ENCODE measurements at regions not wholly inside any gene's neighbourhood (a gene's known extent, or its start where the extent isn't known, plus 50 kb on each side); places are given as distances from the start of the nearest gene placed in this dataset.

DNA sequence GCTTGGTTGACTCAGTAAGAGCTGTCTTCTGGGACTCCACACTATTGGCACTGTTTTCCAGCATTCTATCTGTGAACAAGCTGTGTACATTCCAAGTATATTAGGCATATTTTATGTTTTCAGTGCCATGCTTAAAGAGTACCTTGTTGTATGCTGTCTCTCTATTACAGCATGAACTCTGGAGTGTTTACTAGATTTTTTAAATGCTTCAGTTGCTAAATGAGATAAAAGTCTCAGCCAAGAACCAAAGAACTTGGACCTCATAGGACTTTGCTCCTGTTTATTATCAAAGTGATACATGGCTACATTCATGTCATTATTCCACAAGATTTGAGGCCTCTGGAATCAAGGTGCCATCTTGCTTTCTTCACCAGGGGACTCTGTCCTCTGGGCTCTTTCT, 167.2 kb downstream of the C9orf152 start:
- peaks cover 4% of the 10 kb centered on the region for H3K27me3 Mint-ChIP-seq (ENCODE audit: unreplicated experiment)

DNA sequence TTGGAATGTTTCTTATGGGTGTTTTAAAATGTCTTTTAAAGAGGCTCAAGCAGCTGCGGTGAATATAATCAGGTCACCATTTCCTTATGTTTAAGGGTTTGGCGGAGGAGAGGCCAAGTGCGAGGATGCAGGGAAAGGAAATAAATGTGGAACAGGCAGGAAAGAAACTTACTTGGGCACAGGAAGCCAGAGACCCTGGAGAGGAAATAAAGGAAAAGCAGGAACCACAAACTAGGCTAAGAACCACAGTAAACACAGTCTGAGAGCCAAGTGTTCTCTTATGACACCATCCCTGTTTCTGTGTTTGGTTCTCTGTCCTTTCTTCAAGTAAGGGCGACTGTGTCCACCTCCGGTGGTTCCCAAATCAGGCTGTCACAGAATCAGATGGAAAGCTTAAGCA, 166.5 kb downstream of the C9orf152 start:
- TF ChIP-seq, protein P1, sequence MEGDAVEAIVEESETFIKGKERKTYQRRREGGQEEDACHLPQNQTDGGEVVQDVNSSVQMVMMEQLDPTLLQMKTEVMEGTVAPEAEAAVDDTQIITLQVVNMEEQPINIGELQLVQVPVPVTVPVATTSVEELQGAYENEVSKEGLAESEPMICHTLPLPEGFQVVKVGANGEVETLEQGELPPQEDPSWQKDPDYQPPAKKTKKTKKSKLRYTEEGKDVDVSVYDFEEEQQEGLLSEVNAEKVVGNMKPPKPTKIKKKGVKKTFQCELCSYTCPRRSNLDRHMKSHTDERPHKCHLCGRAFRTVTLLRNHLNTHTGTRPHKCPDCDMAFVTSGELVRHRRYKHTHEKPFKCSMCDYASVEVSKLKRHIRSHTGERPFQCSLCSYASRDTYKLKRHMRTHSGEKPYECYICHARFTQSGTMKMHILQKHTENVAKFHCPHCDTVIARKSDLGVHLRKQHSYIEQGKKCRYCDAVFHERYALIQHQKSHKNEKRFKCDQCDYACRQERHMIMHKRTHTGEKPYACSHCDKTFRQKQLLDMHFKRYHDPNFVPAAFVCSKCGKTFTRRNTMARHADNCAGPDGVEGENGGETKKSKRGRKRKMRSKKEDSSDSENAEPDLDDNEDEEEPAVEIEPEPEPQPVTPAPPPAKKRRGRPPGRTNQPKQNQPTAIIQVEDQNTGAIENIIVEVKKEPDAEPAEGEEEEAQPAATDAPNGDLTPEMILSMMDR (IDR thresholded peaks at IDR 0.05; ENCODE audit: unreplicated experiment): no peak
- no peaks in the 10 kb centered on the region for H3K9me3 Mint-ChIP-seq (ENCODE audit: unreplicated experiment)
- peaks cover 55% of the 10 kb centered on the region for H3K4me1 Mint-ChIP-seq (ENCODE audit: unreplicated experiment)

More for the DNA sequence above, 167.2 kb downstream of the C9orf152 start:
- Mint-ChIP-seq H3K27ac (ENCODE audit: unreplicated experiment) (peak overlapping the region; percentile 98), H3K4me1 (ENCODE audit: unreplicated experiment) (peaks cover 58% of the 10 kb centered on the region), H3K36me3 (ENCODE audit: low read depth, unreplicated experiment) (peaks cover 4% of the 10 kb centered on the region), H3K9me3 (ENCODE audit: unreplicated experiment) (no peaks in the 10 kb centered on the region), H3K4me3 (ENCODE audit: unreplicated experiment) (no peak overlapping the region)
- TF ChIP-seq, protein P1 (IDR thresholded peaks at IDR 0.05; ENCODE audit: unreplicated experiment): no peak
- DNase-seq (ENCODE audit: low spot score): no peak

DNA sequence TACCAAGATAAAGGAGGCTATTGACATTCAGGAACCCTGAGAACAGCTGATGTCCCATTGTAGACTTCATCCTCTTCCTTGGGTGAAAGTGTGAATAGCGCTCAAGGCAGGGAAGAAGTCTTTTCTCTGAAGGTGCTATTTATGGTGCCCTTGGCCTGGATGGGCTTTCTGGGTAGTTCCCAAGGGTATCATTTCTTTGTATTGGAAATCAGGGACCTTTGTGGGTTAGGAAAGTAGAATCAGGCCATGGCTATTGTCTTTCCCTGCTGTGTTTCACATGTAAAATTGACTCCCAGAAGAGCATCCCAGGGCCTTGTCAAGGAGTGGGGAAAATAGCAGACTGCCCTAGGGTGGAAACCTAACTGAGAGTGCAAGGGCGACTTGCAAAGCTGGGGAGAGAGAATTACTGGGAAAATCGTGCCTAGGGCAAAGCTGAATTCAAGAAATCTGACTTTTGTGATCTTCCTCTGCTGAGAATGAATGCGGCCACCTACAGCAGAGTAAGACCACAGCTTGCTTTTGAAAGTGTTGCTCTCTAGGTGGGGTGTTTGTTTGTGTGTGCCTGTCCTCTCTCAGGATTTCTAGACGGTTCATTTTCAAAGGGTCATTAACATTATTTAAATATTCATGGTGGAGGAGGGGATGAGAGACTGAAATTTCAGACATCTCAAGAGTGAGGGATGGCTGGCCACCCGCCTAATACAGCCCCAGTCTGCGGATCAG, 160.6 kb downstream of the C9orf152 start:
- DNase-seq (ENCODE audit: low spot score): no peak
- H3K27ac Mint-ChIP-seq (ENCODE audit: unreplicated experiment): peak overlapping the region; percentile 87
- H3K4me1 Mint-ChIP-seq (ENCODE audit: unreplicated experiment): peaks cover 47% of the 10 kb centered on the region
- peaks cover 11% of the 10 kb centered on the region for H3K27me3 Mint-ChIP-seq (ENCODE audit: unreplicated experiment)
- H3K9me3 Mint-ChIP-seq (ENCODE audit: unreplicated experiment): no peaks in the 10 kb centered on the region
- peaks cover 15% of the 10 kb centered on the region for H3K36me3 Mint-ChIP-seq (ENCODE audit: low read depth, unreplicated experiment)
- peak overlapping the region; percentile 94 for H3K4me3 Mint-ChIP-seq (ENCODE audit: unreplicated experiment)
- TF ChIP-seq, protein P1 (IDR thresholded peaks at IDR 0.05; ENCODE audit: unreplicated experiment): no peak

More for the DNA sequence above, 166.5 kb downstream of the C9orf152 start:
- Mint-ChIP-seq H3K27ac (ENCODE audit: unreplicated experiment) (peak overlapping the region; percentile 98), H3K4me3 (ENCODE audit: unreplicated experiment) (peak overlapping the region; percentile 49), H3K36me3 (ENCODE audit: low read depth, unreplicated experiment) (peaks cover 4% of the 10 kb centered on the region), H3K27me3 (ENCODE audit: unreplicated experiment) (peaks cover 4% of the 10 kb centered on the region)
- DNase-seq (ENCODE audit: low spot score): no peak

DNA sequence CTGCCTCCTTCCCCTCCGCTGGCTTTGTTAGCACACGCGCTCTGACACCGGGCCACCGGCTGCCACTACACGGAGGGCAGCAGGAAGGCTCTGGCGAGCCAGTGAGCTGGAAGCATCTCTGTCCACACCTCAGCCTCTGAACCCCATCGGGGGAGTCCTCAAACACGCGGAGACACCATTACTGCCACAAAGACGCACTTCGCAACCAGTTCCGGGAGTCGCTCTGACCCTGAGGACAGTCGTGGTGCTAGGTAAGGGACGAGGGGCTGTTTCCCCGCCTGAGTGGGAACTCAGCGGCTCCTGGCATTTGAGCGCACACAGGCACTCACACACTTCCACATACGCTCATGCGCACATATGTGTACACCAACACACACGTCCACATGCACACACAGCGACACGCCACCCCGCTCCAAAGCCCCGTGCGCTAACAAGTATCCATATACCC, 160.0 kb downstream of the C9orf152 start:
- DNase-seq (ENCODE audit: low spot score): peak; percentile 43
- Mint-ChIP-seq H3K27ac (ENCODE audit: unreplicated experiment) (peak overlapping the region; percentile 87), H3K9me3 (ENCODE audit: unreplicated experiment) (no peaks in the 10 kb centered on the region), H3K4me1 (ENCODE audit: unreplicated experiment) (peaks cover 51% of the 10 kb centered on the region), H3K4me3 (ENCODE audit: unreplicated experiment) (peak overlapping the region; percentile 94), H3K36me3 (ENCODE audit: low read depth, unreplicated experiment) (peaks cover 15% of the 10 kb centered on the region), H3K27me3 (ENCODE audit: unreplicated experiment) (peaks cover 11% of the 10 kb centered on the region)
- TF ChIP-seq, protein P1 (IDR thresholded peaks at IDR 0.05; ENCODE audit: unreplicated experiment): no peak

DNA sequence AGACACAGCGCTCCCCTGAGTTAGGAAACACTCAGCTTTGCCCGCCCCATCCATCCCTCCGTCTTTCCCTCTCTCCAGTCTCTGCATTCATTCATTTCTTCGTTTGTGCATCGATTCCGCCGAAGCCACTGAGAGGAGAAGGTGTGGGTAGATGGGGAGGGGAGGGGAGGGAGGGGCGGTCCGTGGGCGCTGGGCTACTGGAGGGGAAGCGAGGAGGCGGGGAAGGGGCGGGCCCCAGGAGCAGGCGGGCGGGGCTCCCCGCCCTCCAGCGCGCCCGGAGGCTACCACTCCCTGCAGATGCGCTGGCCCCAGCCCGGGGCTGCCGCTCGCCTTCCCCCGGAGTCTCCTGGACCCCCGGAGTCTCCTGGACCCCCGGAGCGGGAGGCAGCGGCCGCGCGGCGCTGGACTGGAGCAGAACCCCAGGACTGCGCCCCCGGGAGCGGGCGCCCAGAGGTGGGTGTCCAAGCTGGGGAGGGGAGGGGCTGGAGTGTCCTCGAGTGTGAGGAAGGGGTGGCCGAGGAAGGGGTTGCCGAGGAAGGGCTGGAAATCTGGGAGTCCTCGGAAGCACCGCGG, 159.5 kb downstream of the C9orf152 start:
- H3K9me3 Mint-ChIP-seq (ENCODE audit: unreplicated experiment): no peaks in the 10 kb centered on the region
- peaks cover 13% of the 10 kb centered on the region for H3K27me3 Mint-ChIP-seq (ENCODE audit: unreplicated experiment)
- H3K4me3 Mint-ChIP-seq (ENCODE audit: unreplicated experiment): peak overlapping the region; percentile 100
- H3K27ac Mint-ChIP-seq (ENCODE audit: unreplicated experiment): peak overlapping the region; percentile 87
- TF ChIP-seq, protein P1 (IDR thresholded peaks at IDR 0.05; ENCODE audit: unreplicated experiment): no peak
- peak; percentile 83 for DNase-seq (ENCODE audit: low spot score)
- H3K36me3 Mint-ChIP-seq (ENCODE audit: low read depth, unreplicated experiment): peaks cover 16% of the 10 kb centered on the region
- peaks cover 51% of the 10 kb centered on the region for H3K4me1 Mint-ChIP-seq (ENCODE audit: unreplicated experiment)
